GM12878 (cell line): ENCODE measurements at regions not wholly inside any gene's neighbourhood (a gene's known extent, or its start where the extent isn't known, plus 50 kb on each side); places are given as distances from the start of the nearest gene placed in this dataset.

Source experiments
- ASH2L ChIP-seq: fragments of 300-600, 200-600 bp; sonication (generic); IDR thresholded peaks from 2 replicates; pipeline ENCODE4 v1.6.1; 2017; ENCODE audit warnings: low read depth, mild to moderate bottlenecking, borderline replicate concordance
- CTCF ChIP-seq, 3 experiments: IDR thresholded peaks in 2 of 3; conservative IDR thresholded peaks in 1 of 3; 2 replicates each; pipeline ENCODE4 v1.5.1; 2011; ENCODE audit warnings: low read depth in 3 of 3, low read length in 3 of 3, mild to moderate bottlenecking in 3 of 3, control low read depth in 2 of 3, moderate library complexity in 2 of 3, inconsistent platforms in 1 of 3, mixed read lengths in 1 of 3; ENCODE audit not compliant: control insufficient read depth in 2 of 3, insufficient read depth in 1 of 3; ENCODE audit errors: extremely low read depth in 1 of 3
- DPF2 ChIP-seq: fragments of 450-650 bp; IDR thresholded peaks from 2 replicates; pipeline ENCODE4 v1.6.1; 2017; ENCODE audit warnings: mild to moderate bottlenecking
- HDAC2 ChIP-seq: fragments of 200-600 bp; sonication (generic); IDR thresholded peaks from 2 replicates; pipeline ENCODE4 v1.6.1; 2017
- KAT2A ChIP-seq: conservative IDR thresholded peaks from 2 replicates; pipeline ENCODE4 v1.6.1; 2011; ENCODE audit warnings: low read depth, low read length; ENCODE audit not compliant: control insufficient read depth
- NFYB ChIP-seq: IDR thresholded peaks from 2 replicates; pipeline ENCODE4 v1.6.1; 2011; ENCODE audit warnings: low read depth, mild to moderate bottlenecking, low read length, improper control_type of control experiment, moderate library complexity; ENCODE audit not compliant: insufficient read depth
- POLR2A ChIP-seq: IDR thresholded peaks from 2 replicates; pipeline ENCODE4 v1.6.1; 2011; ENCODE audit warnings: low read depth, mild to moderate bottlenecking, low read length
- POLR2AphosphoS5 ChIP-seq: IDR thresholded peaks from 2 replicates; pipeline ENCODE4 v1.6.1; 2011; ENCODE audit warnings: mild to moderate bottlenecking, low read length, inconsistent platforms
- SPI1 ChIP-seq: IDR thresholded peaks from 2 replicates; pipeline ENCODE4 v1.6.1; 2011; ENCODE audit warnings: low read depth, mild to moderate bottlenecking, low read length, moderate library complexity, borderline replicate concordance; ENCODE audit not compliant: insufficient read depth
- YY1 ChIP-seq: IDR thresholded peaks from 2 replicates; pipeline ENCODE4 v1.6.1; 2011; ENCODE audit warnings: low read depth, mild to moderate bottlenecking, low read length
- TF ChIP-seq, protein P1 (sequence below): IDR thresholded peaks from 2 replicates; pipeline ENCODE4 v1.6.1; 2012; ENCODE audit warnings: mild to moderate bottlenecking, low read depth, low read length
- TF ChIP-seq, protein P2 (sequence below): IDR thresholded peaks from 2 replicates; pipeline ENCODE4 v1.6.1; 2011; ENCODE audit warnings: mild to moderate bottlenecking, low read depth, low read length, moderate library complexity; ENCODE audit not compliant: insufficient replicate concordance

DNA sequence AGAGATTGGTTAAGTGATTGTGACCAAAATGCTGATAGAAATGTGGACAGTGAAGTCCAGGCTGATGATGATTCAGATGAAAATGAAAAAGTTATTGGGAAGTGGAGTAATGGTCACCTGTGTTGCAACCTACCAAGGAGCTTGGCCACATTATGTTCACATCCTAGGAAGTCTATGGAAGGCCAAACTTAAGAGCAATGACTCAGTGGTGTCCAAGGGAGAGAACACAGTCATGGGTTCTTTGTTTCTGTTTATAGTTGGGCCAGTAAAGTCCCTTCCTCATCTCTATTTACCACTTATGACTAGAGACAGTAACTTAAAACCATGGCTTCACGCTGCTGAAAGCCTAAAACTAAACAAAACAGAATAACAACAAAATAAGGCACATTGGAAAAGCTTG is 555.3 kb upstream of the DAB2 start:
- TF ChIP-seq POLR2A = no peak
- no peak for TF ChIP-seq HDAC2
- TF ChIP-seq CTCF (IDR thresholded peaks at IDR 0.05 in 2 of 3, conservative IDR thresholded peaks at IDR 0.05 in 1 of 3; ENCODE audit: control insufficient read depth in 2 of 3, extremely low read depth in 1 of 3, insufficient read depth in 1 of 3, low read depth in 3 of 3, low read length in 3 of 3) = no peak
- no peak for TF ChIP-seq SPI1
- no peak for TF ChIP-seq ASH2L
- TF ChIP-seq, protein P1, sequence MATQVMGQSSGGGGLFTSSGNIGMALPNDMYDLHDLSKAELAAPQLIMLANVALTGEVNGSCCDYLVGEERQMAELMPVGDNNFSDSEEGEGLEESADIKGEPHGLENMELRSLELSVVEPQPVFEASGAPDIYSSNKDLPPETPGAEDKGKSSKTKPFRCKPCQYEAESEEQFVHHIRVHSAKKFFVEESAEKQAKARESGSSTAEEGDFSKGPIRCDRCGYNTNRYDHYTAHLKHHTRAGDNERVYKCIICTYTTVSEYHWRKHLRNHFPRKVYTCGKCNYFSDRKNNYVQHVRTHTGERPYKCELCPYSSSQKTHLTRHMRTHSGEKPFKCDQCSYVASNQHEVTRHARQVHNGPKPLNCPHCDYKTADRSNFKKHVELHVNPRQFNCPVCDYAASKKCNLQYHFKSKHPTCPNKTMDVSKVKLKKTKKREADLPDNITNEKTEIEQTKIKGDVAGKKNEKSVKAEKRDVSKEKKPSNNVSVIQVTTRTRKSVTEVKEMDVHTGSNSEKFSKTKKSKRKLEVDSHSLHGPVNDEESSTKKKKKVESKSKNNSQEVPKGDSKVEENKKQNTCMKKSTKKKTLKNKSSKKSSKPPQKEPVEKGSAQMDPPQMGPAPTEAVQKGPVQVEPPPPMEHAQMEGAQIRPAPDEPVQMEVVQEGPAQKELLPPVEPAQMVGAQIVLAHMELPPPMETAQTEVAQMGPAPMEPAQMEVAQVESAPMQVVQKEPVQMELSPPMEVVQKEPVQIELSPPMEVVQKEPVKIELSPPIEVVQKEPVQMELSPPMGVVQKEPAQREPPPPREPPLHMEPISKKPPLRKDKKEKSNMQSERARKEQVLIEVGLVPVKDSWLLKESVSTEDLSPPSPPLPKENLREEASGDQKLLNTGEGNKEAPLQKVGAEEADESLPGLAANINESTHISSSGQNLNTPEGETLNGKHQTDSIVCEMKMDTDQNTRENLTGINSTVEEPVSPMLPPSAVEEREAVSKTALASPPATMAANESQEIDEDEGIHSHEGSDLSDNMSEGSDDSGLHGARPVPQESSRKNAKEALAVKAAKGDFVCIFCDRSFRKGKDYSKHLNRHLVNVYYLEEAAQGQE = no peak
- TF ChIP-seq YY1 = no peak
- no peak for TF ChIP-seq POLR2AphosphoS5
- TF ChIP-seq KAT2A = no peak
- no peak for TF ChIP-seq NFYB
- TF ChIP-seq, protein P2, sequence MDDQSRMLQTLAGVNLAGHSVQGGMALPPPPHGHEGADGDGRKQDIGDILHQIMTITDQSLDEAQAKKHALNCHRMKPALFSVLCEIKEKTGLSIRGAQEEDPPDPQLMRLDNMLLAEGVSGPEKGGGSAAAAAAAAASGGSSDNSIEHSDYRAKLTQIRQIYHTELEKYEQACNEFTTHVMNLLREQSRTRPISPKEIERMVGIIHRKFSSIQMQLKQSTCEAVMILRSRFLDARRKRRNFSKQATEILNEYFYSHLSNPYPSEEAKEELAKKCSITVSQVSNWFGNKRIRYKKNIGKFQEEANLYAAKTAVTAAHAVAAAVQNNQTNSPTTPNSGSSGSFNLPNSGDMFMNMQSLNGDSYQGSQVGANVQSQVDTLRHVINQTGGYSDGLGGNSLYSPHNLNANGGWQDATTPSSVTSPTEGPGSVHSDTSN = no peak
- no peak for TF ChIP-seq DPF2
